ENCODE measurements at regions not wholly inside any gene's neighbourhood (a gene's known extent, or its start where the extent isn't known, plus 50 kb on each side); places are given as distances from the start of the nearest gene placed in this dataset.

DNA sequence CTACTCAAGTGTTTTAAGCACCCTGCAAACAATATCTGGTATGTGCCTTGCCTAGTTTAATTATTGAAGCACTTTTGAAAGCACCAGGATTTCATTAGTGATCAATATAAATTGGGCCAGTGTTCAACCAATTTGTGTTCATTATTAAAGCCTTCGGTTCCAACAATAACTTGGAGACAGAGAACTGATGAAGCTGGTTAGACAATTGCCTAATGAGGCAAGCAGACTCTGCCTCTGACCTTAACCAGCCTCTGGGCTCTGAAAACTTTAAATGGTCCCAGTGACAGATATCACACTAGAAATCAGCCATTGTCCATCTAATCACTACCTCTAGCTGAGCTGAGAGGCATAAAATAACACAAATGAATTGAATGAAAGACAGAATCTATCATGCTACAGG lies 139.9 kb upstream of the CNTN6 start:
- TF ChIP-seq CTCF (IDR thresholded peaks at IDR 0.05), result no peak
- no peak for TF ChIP-seq POLR2A (IDR thresholded peaks at IDR 0.05)

All from right lobe of liver (tissue), 4 donors.